Activated CD8-positive, alpha-beta T cell treated with anti-CD3 and anti-CD28 coated beads, Interleukin-2, amount 10 ng/mL, durations not matched to agents 7 days and 5 days (primary cell): ENCODE measurements at regions not wholly inside any gene's neighbourhood (a gene's known extent, or its start where the extent isn't known, plus 50 kb on each side); places are given as distances from the start of the nearest gene placed in this dataset.
"Not testable (repeated sequence)": the region's sequence is repeated elsewhere in the genome, so short reads cannot be mapped to it uniquely, and the experiment has no call there.

ENCODE experiments used
- ATAC-seq: fragments of 150-1000 bp; cut with Tn5 transposase; one replicate; pipeline ENCODE4 v1.10.0; 2021; ENCODE audit warnings: moderate library complexity
- CTCF ChIA-PET: fragments of 350-600 bp; sonication (Branson Sonifier 250); formaldehyde crosslinking; loops from one replicate; lab custom pipeline; 2021; ENCODE audit warnings: antibody characterized with exemption; lab: Charles Lee
- POLR2A ChIA-PET: fragments of 350-600 bp; sonication (Branson Sonifier 250); formaldehyde crosslinking; loops from one replicate; lab custom pipeline; 2021; ENCODE audit warnings: antibody characterized with exemption; lab: Charles Lee
- DNase-seq: peaks from one replicate; pipeline ENCODE4 v3.0.0-alpha.2; 2020
- H3K27ac Mint-ChIP-seq: one replicate; pipeline ENCODE4 v1.8.0; 2021; ENCODE audit warnings: mild to moderate bottlenecking, mixed read lengths
- H3K27me3 Mint-ChIP-seq: one replicate; pipeline ENCODE4 v1.8.0; 2021; ENCODE audit warnings: low read depth, mixed read lengths
- H3K36me3 Mint-ChIP-seq: one replicate; pipeline ENCODE4 v1.8.0; 2021; ENCODE audit warnings: low read depth, mixed read lengths
- H3K4me1 Mint-ChIP-seq: one replicate; pipeline ENCODE4 v1.8.0; 2021; ENCODE audit warnings: low read depth, mixed read lengths
- H3K4me3 Mint-ChIP-seq: one replicate; pipeline ENCODE4 v1.8.0; 2021; ENCODE audit warnings: mild to moderate bottlenecking, mixed read lengths
- H3K9me3 Mint-ChIP-seq: one replicate; pipeline ENCODE4 v1.8.0; 2022; ENCODE audit warnings: mixed read lengths; ENCODE audit not compliant: insufficient read depth

DNA sequence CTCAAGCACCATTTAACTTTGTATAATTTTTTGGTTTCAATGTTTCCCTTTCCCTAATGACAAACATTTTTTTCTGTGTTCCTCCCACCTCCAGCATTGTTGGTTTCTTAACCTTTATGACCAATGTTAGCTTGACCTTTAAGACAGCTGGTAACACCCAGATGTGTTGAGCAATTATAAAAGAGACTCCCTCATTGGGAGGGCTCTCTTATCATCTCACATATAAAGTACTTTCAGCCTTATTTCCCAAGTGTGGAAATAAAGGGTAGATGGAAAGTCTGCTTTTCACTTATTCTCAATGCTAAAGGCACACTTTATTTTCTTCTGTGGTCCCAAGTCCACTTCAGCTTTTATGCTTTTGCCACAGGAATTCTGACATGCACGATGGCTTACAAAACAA, 1420.4 kb downstream of the RAPGEF2 start:
- Mint-ChIP-seq H3K4me1 (no peaks in the 10 kb centered on the region), H3K9me3 (peaks cover 20% of the 10 kb centered on the region), H3K27ac (no peak overlapping the region), H3K27me3 (no peaks in the 10 kb centered on the region), H3K36me3 (no peaks in the 10 kb centered on the region), H3K4me3 (no peak overlapping the region)
- DNase-seq (no peak), ATAC-seq (no peak)
- ChIA-PET CTCF (no interaction called here), POLR2A (no interaction called here)

DNA sequence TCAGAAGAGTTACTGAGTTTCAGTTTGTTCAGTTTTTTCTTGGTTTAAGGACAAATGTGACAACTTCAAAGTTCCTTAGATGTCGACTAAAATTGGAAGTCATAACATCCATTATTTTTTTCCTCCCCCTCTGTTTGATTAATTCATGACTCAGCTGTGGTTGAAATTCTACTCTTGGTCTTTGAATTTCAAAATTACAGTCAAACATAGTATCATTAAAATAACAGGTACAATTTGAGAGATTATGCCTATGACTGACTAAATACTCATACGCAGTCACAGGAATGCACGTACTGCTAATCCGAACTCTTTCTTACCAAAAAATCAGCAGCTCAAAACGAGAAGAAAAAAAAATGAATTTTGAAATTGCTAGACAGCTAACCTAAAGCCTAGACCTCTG, 1434.8 kb downstream of the RAPGEF2 start:
- ATAC-seq, result no peak
- Mint-ChIP-seq H3K4me1 (no peaks in the 10 kb centered on the region), H3K36me3 (no peaks in the 10 kb centered on the region), H3K4me3 (no peak overlapping the region), H3K9me3 (peaks cover 14% of the 10 kb centered on the region), H3K27me3 (no peaks in the 10 kb centered on the region), H3K27ac (no peak overlapping the region)
- CTCF ChIA-PET, result no interaction called here
- POLR2A ChIA-PET, result no interaction called here
- no peak for DNase-seq

DNA sequence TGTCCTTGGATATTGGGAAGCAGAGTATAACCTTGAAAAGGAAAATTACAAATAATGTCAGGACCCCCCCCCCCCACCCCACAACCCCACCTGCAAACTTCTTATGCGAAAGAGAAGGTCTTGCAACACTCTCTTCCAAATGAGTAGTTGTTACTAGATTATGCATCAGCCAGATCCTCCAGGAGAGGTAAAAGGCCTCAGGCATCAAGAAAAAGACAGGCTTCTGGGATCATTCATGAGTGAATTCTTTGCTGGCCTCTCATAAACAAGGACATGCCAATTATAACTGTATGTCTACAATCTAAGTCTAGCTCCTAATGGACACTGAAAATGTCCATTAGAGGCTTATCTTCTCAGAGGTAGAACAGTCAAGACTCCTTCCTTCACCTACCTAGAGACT, 1443.3 kb downstream of the RAPGEF2 start:
- Mint-ChIP-seq H3K36me3 (no peaks in the 10 kb centered on the region), H3K4me1 (no peaks in the 10 kb centered on the region), H3K27ac (no peak overlapping the region), H3K27me3 (no peaks in the 10 kb centered on the region), H3K4me3 (no peak overlapping the region), H3K9me3 (peaks cover 10% of the 10 kb centered on the region)
- POLR2A ChIA-PET, result no interaction called here
- CTCF ChIA-PET, result interaction anchor here (1.7 kb wide), 1 partner anchor 11 kb away, joined by 3 read pairs; no protein-coding TSS in a partner anchor
- ATAC-seq (no peak), DNase-seq (no peak)

DNA sequence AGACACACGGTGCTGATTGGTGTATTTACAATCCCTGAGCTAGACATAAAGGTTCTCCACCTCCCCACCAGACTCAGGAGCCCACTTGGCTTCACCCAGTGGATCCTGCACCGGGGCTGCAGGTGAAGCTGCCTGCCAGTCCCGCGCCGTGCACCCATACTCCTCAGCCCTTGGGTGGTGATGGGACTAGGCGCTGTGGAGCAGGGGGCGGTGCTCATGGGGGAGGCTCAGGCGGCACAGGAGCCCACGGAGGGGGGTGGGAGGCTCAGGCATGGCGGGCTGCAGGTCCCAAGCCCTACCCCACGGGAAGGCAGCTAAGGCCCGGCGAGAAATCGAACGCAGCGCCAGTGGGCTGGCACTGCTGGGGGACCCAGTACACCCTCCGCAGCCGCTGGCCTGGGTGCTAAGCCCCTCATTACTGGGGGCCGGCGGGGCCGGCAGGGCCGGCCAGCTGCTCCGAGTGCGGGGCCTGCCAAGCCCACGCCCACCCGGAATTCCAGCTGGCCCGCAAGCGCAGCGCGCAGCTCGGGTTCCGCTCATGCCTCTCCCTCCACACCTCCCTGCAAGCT, 1447.2 kb downstream of the RAPGEF2 start:
- H3K9me3 Mint-ChIP-seq, DNase-seq, H3K36me3 Mint-ChIP-seq, H3K4me1 Mint-ChIP-seq, H3K27ac Mint-ChIP-seq, CTCF ChIA-PET, H3K4me3 Mint-ChIP-seq, ATAC-seq, H3K27me3 Mint-ChIP-seq, POLR2A ChIA-PET: not testable (repeated sequence)

DNA sequence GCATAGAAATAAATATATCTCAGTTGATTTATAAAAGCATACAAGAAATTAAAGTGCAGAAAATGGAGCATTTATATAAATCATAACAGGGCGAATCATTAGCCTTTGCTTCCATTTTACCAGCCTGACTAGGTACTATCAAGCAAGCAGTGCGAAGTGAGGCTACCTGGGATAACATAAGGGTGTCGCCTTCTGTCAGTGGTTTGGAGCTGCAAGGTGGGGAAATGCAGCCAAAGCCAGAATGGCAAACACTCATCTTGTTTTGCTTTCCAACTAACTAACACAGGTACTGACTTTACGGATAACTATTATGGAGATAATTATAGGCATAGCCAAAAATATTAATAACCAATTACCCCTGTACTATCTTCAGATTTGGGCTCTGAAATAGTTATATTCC, 1459.8 kb downstream of the RAPGEF2 start:
- POLR2A ChIA-PET, result no interaction called here
- CTCF ChIA-PET, result no interaction called here
- H3K4me1 Mint-ChIP-seq, result no peaks in the 10 kb centered on the region
- no peak overlapping the region for H3K27ac Mint-ChIP-seq
- DNase-seq (no peak), ATAC-seq (no peak)
- no peaks in the 10 kb centered on the region for H3K27me3 Mint-ChIP-seq
- H3K9me3 Mint-ChIP-seq, result peaks cover 6% of the 10 kb centered on the region
- no peaks in the 10 kb centered on the region for H3K36me3 Mint-ChIP-seq
- H3K4me3 Mint-ChIP-seq, result no peak overlapping the region

DNA sequence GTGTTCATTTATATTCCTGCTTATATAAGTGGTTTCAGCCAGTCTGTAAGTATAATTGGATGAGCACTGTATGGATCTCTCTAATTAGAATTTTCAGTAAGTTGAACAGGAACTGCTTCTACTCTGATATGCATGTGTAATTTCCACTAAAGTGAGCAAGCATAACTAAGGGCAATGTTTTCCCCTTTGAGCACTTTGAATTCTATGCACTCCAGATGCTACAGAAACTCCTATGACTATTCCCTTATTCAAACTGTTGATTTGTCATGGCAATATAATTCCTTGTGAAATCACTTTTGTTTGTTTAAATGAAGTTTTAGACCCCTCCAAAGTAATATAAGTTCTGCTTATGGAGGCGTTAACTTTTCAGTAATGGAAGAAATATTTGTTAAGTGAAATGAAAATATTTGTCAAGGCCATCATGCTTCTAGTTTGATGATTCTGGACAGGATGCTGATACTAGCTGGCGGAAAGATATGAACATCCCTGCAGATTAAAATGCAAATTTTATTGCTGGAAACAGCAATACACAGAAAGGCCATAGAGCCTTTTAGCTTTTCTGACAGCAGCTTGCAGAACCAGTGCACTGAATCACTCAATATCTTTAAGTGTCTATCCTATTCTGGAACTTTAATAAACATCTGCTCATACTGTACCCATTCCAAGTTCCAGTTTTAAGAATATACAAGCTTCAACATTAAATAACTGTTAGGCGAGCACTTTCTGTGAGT, 1460.8 kb downstream of the RAPGEF2 start:
- CTCF ChIA-PET, result no interaction called here
- H3K9me3 Mint-ChIP-seq, result peaks cover 6% of the 10 kb centered on the region
- no peaks in the 10 kb centered on the region for H3K36me3 Mint-ChIP-seq
- no peaks in the 10 kb centered on the region for H3K27me3 Mint-ChIP-seq
- no peak overlapping the region for H3K27ac Mint-ChIP-seq
- ATAC-seq (no peak), DNase-seq (no peak)
- no peaks in the 10 kb centered on the region for H3K4me1 Mint-ChIP-seq
- POLR2A ChIA-PET, result no interaction called here
- H3K4me3 Mint-ChIP-seq, result no peak overlapping the region

DNA sequence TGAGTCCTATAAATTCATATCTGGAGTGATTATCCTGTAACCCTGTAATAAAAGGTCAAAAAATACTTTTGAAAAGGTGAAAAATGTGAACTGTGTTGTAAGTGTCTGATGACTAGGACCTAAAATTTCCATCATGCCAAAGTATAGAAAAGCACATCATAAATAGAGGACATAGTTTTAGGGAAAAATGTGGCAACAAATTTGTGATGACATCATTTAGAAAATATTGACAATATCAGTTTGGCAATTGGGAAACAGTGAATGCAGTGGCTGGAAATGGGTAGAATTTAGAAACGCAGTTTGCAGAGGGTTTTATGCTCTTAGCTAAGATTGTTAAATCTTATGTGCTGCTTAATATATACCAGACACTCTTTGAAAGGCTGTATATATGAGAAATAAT, 1464.8 kb downstream of the RAPGEF2 start:
- Mint-ChIP-seq H3K27ac (no peak overlapping the region), H3K27me3 (no peaks in the 10 kb centered on the region), H3K4me3 (no peak overlapping the region), H3K9me3 (peaks cover 7% of the 10 kb centered on the region), H3K4me1 (no peaks in the 10 kb centered on the region), H3K36me3 (no peaks in the 10 kb centered on the region)
- ATAC-seq, result no peak
- CTCF ChIA-PET, result no interaction called here
- POLR2A ChIA-PET, result no interaction called here
- no peak for DNase-seq

DNA sequence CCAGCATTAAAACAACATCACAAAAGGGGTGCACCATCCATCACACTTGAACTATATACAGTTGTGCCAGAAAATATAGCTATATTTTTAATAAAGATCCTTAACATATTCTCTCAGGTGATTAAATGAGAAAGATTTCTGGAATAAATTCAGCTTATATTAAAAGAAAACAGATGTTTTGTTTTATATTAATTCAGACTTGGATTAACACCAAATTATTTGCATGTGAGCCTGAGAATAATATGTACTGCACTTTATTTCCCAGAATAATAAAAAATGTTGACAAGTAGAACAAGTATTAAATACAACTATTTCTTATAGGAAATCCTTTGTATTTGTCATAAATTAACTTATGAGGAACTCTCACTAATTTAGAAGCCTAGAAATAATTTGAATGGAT, 1467.4 kb downstream of the RAPGEF2 start:
- ChIA-PET CTCF (no interaction called here), POLR2A (no interaction called here)
- no peak for DNase-seq
- no peak overlapping the region for H3K27ac Mint-ChIP-seq
- H3K4me1 Mint-ChIP-seq, result no peaks in the 10 kb centered on the region
- H3K9me3 Mint-ChIP-seq, result peaks cover 4% of the 10 kb centered on the region
- no peak overlapping the region for H3K4me3 Mint-ChIP-seq
- ATAC-seq, result no peak
- H3K27me3 Mint-ChIP-seq, result no peaks in the 10 kb centered on the region
- H3K36me3 Mint-ChIP-seq, result no peaks in the 10 kb centered on the region

DNA sequence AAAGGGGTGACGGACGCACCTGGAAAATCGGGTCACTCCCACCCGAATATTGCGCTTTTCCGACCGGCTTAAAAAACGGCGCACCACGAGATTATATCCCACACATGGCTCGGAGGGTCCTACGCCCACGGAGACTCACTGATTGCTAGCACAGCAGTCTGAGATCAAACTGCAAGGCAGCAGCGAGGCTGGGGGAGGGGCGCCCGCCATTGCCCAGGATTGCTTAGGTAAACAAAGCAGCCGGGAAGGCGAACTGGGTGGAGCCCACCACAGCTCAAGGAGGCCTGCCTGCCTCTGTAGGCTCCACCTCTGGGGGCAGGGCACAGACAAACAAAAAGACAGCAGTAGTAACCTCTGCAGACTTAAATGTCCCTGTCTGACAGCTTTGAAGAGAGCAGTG, 1471.4 kb downstream of the RAPGEF2 start:
- H3K36me3 Mint-ChIP-seq, H3K4me3 Mint-ChIP-seq, DNase-seq, H3K27me3 Mint-ChIP-seq, CTCF ChIA-PET, H3K9me3 Mint-ChIP-seq, H3K4me1 Mint-ChIP-seq, POLR2A ChIA-PET, ATAC-seq, H3K27ac Mint-ChIP-seq: not testable (repeated sequence)

DNA sequence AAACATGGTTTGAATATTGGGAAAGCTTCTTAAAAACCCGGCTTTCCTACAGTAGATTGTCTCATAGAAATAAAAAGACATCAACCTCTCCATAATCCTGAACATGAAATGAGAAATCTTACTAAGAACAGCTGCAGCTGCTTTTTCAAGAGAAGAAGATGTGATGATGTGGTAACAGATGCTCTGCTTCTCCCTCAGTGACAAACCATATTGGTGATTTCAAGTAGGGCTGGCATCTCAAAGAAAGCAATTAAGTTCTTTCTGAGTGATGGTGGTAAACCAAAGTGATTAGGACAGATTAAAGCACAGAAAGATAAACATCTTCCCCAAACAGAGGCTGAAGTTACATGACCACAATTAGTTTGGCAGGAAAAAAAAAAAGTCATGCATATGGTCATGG, 1477.7 kb downstream of the RAPGEF2 start:
- CTCF ChIA-PET, result no interaction called here
- Mint-ChIP-seq H3K4me3 (no peak overlapping the region), H3K4me1 (no peaks in the 10 kb centered on the region), H3K27me3 (no peaks in the 10 kb centered on the region), H3K9me3 (no peaks in the 10 kb centered on the region), H3K36me3 (no peaks in the 10 kb centered on the region), H3K27ac (no peak overlapping the region)
- no peak for ATAC-seq
- no peak for DNase-seq
- POLR2A ChIA-PET, result no interaction called here

DNA sequence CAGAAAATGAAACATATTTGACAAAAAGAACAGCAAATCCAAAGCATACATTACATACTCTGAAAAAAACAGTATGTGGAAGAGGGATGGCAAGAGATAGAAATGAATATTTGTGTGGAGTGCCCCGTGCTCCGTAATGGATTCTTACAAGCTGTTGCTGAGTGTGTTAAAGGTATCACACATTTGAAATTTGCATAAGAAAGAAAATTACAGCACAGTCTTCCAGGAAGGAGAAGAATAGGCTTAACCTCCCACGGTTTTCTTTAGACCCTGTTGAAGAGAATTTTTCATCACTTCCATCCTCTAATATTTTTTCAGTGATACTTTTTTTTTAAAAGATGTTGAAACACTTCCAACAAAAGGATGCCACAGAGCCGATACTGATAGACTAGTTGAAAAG, 1489.4 kb downstream of the RAPGEF2 start:
- Mint-ChIP-seq H3K9me3 (peaks cover 9% of the 10 kb centered on the region), H3K4me3 (no peak overlapping the region), H3K27ac (no peak overlapping the region), H3K27me3 (no peaks in the 10 kb centered on the region), H3K4me1 (no peaks in the 10 kb centered on the region), H3K36me3 (no peaks in the 10 kb centered on the region)
- ATAC-seq (no peak), DNase-seq (no peak)
- CTCF ChIA-PET, result no interaction called here
- POLR2A ChIA-PET, result no interaction called here

DNA sequence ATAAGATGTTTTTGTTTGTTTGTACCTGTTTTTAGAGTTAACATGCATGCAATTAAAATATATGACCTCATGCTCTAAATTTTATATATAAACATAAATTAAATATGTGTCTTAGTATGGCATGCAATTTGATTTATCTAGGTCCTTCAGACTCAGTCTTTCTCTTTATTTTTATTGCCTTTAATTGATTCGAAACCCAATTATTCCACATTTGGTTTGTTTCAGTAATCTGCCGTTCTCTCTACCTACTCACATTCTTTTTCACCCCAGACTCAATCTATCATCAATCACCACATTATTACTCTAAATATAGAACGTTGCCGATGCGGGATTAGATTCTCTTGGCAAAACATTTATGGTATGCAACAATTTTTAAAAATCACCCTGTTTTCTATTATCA, 1492.8 kb downstream of the RAPGEF2 start:
- Mint-ChIP-seq H3K4me3 (no peak overlapping the region), H3K4me1 (no peaks in the 10 kb centered on the region), H3K9me3 (peaks cover 9% of the 10 kb centered on the region), H3K27ac (no peak overlapping the region), H3K36me3 (no peaks in the 10 kb centered on the region), H3K27me3 (no peaks in the 10 kb centered on the region)
- ATAC-seq (no peak), DNase-seq (no peak)
- ChIA-PET CTCF (no interaction called here), POLR2A (no interaction called here)

DNA sequence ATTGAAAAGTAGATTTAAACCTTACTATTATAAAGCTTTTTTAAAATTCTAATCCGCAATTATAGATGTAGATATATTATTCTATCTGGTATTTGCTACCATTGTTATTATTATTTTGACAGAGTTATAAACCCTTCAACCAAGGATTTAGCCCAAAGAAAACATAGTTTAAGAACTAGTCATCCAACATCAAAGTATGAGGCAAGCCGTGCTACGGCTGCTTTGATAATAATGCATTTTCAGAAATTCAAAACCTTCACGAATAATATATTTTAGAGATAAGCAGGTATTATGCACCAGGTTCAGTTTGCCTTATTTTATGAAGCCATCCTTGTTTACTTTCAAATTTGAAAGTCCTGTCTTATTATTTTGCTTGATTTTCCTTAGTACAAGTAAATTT, 1501.7 kb downstream of the RAPGEF2 start:
- no peak overlapping the region for H3K4me3 Mint-ChIP-seq

More for the DNA sequence above, 1501.7 kb downstream of the RAPGEF2 start:
- no peaks in the 10 kb centered on the region for H3K36me3 Mint-ChIP-seq
- ATAC-seq, result no peak
- no peaks in the 10 kb centered on the region for H3K9me3 Mint-ChIP-seq
- H3K27me3 Mint-ChIP-seq, result no peaks in the 10 kb centered on the region
- ChIA-PET POLR2A (interaction anchor here (0.6 kb wide), 1 partner anchor 105 kb away, joined by 3 read pairs; no protein-coding TSS in a partner anchor), CTCF (no interaction called here)
- H3K4me1 Mint-ChIP-seq, result no peaks in the 10 kb centered on the region
- no peak overlapping the region for H3K27ac Mint-ChIP-seq
- no peak for DNase-seq
